CD4-positive, alpha-beta memory T cell (primary cell): ENCODE measurements at regions not wholly inside any gene's neighbourhood (a gene's known extent, or its start where the extent isn't known, plus 50 kb on each side); places are given as distances from the start of the nearest gene placed in this dataset.

Source experiments
- CTCF ChIA-PET: fragments of 350-600 bp; sonication (Branson Sonifier 250); formaldehyde crosslinking; loops from one replicate; lab custom pipeline; 2021; ENCODE audit warnings: inconsistent platforms; ENCODE audit not compliant: partially characterized antibody; lab: Charles Lee
- POLR2A ChIA-PET: fragments of 350-600 bp; sonication (Branson Sonifier 250); formaldehyde crosslinking; loops from one replicate; lab custom pipeline; 2021; ENCODE audit not compliant: partially characterized antibody; lab: Charles Lee
- DNase-seq, 5 donors: peaks; one replicate each; pipeline versions ENCODE4 v3.0.0 to v3.0.0-alpha.2; 2020 to 2022; ENCODE audit warnings: mixed read lengths in 1 of 5
- H3K27ac ChIP-seq: one replicate; pipeline ENCODE4 v1.7.0; 2013; ENCODE audit warnings: low read depth, low read length
- H3K27me3 ChIP-seq: 2 replicates; pipeline ENCODE4 v1.7.0; 2013; ENCODE audit warnings: mild to moderate bottlenecking, low read length, moderate library complexity; ENCODE audit not compliant: insufficient read depth
- H3K36me3 ChIP-seq: 2 replicates; pipeline ENCODE4 v1.7.0; 2013; ENCODE audit warnings: mild to moderate bottlenecking, low read length, moderate library complexity; ENCODE audit not compliant: insufficient read depth
- H3K4me1 ChIP-seq: 2 replicates; pipeline ENCODE4 v1.7.0; 2013; ENCODE audit warnings: mild to moderate bottlenecking, low read length, moderate library complexity; ENCODE audit not compliant: insufficient read depth
- H3K4me3 ChIP-seq, 2 donors: one replicate each; pipeline ENCODE4 v1.7.0; 2013; ENCODE audit warnings: low read length in 2 of 2, mild to moderate bottlenecking in 1 of 2
- H3K9me3 ChIP-seq, 2 donors: one replicate each; pipeline ENCODE4 v1.7.0; 2013; ENCODE audit warnings: low read length in 2 of 2, control low read depth in 1 of 2; ENCODE audit not compliant: control insufficient read depth in 1 of 2
- H3K27ac Mint-ChIP-seq, 7 donors: one replicate each; pipeline ENCODE4 v1.8.0; 2020 to 2021; ENCODE audit warnings: mixed read lengths in 7 of 7, mild to moderate bottlenecking in 6 of 7, inconsistent platforms in 3 of 7, moderate library complexity in 3 of 7
- H3K27me3 Mint-ChIP-seq, 2 donors: one replicate each; pipeline ENCODE4 v1.8.0; 2020 to 2021; ENCODE audit warnings: mixed read lengths in 2 of 2
- H3K36me3 Mint-ChIP-seq, 2 donors: one replicate each; pipeline ENCODE4 v1.8.0; 2020 to 2021; ENCODE audit warnings: mixed read lengths in 2 of 2, inconsistent platforms in 1 of 2, mild to moderate bottlenecking in 1 of 2
- H3K4me1 Mint-ChIP-seq, 4 donors: one replicate each; pipeline ENCODE4 v1.8.0; 2020 to 2021; ENCODE audit warnings: mixed read lengths in 4 of 4, mild to moderate bottlenecking in 1 of 4
- H3K4me3 Mint-ChIP-seq, 8 donors: one replicate each; pipeline ENCODE4 v1.8.0; 2020 to 2021; ENCODE audit warnings: mixed read lengths in 8 of 8, mild to moderate bottlenecking in 7 of 8, moderate library complexity in 6 of 8, inconsistent platforms in 3 of 8
- H3K9me3 Mint-ChIP-seq, 8 donors: one replicate each; pipeline ENCODE4 v1.8.0; 2020 to 2021; ENCODE audit warnings: mixed read lengths in 8 of 8, mild to moderate bottlenecking in 5 of 8, inconsistent platforms in 3 of 8, moderate library complexity in 1 of 8
- intact Hi-C: fragments of 100-400 bp; cut with micrococcal nuclease; formaldehyde crosslinking; loops from one replicate; pipeline ENCODE4 v1.15.1; 2023

- Mint-ChIP-seq H3K4me1 (no peaks in the 10 kb centered on the region), H3K9me3 (peaks cover 7 to 41% (median 18%) of the 10 kb centered on the region in 8 donors), H3K27ac (no peak overlapping the region), H3K4me3 (no peak overlapping the region), H3K36me3 (no peaks in the 10 kb centered on the region), H3K27me3 (no peaks in the 10 kb centered on the region)
- intact Hi-C loops = no loop called here
- CTCF ChIA-PET = no interaction called here
- POLR2A ChIA-PET = no interaction called here
- Histone ChIP-seq H3K27me3 (no peaks in the 10 kb centered on the region), H3K36me3 (no peaks in the 10 kb centered on the region), H3K27ac (no peak overlapping the region), H3K9me3 (no peaks in the 10 kb centered on the region), H3K4me3 (no peak overlapping the region), H3K4me1 (no peaks in the 10 kb centered on the region)
- DNase-seq = no peak
Observed at GRCh38 chr2:21928292-21928691, 804.5 kb downstream of the TDRD15 start.

GRCh38 chr2:21930226-21930625, 806.5 kb downstream of the TDRD15 start:
- ChIA-PET CTCF (no interaction called here), POLR2A (no interaction called here)
- intact Hi-C loops = no loop called here
- Mint-ChIP-seq H3K27ac (no peak overlapping the region), H3K27me3 (no peaks in the 10 kb centered on the region), H3K9me3 (peaks cover 5 to 35% (median 17%) of the 10 kb centered on the region in 8 donors), H3K4me3 (no peak overlapping the region), H3K4me1 (no peaks in the 10 kb centered on the region), H3K36me3 (no peaks in the 10 kb centered on the region)
- Histone ChIP-seq H3K27ac (no peak overlapping the region), H3K4me3 (no peak overlapping the region), H3K36me3 (no peaks in the 10 kb centered on the region), H3K4me1 (no peaks in the 10 kb centered on the region), H3K27me3 (no peaks in the 10 kb centered on the region), H3K9me3 (no peaks in the 10 kb centered on the region)
- DNase-seq = no peak

DNA sequence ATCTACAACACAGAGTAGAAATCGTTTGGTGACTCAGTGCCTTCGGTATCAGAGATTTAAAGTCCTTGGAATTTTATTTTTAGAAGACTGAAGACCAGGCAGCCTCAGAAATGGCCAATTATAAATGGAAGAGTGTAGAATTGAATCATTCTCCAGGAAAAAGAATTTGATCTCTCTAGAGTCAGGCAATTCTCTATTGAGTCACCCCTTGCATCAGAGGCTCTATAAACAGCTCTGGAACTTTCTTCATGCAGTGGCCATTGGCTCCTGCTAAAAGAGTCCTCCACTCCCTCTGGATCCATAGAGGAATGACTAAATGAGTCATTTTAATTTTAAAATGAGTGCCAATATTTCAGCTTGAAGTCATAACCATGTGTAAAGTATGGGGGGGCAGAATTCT, 816.2 kb downstream of the TDRD15 start:
- Histone ChIP-seq H3K27ac (no peak overlapping the region), H3K27me3 (no peaks in the 10 kb centered on the region), H3K36me3 (no peaks in the 10 kb centered on the region), H3K9me3 (no peaks in the 10 kb centered on the region), H3K4me1 (no peaks in the 10 kb centered on the region), H3K4me3 (no peak overlapping the region)
- Mint-ChIP-seq H3K27ac (no peak overlapping the region), H3K4me3 (no peak overlapping the region), H3K9me3 (peaks cover 0 to 15% (median 7%) of the 10 kb centered on the region in 8 donors), H3K4me1 (no peaks in the 10 kb centered on the region), H3K36me3 (no peaks in the 10 kb centered on the region), H3K27me3 (no peaks in the 10 kb centered on the region)
- POLR2A ChIA-PET = no interaction called here
- CTCF ChIA-PET = no interaction called here
- intact Hi-C loops = no loop called here
- no peak for DNase-seq

DNA sequence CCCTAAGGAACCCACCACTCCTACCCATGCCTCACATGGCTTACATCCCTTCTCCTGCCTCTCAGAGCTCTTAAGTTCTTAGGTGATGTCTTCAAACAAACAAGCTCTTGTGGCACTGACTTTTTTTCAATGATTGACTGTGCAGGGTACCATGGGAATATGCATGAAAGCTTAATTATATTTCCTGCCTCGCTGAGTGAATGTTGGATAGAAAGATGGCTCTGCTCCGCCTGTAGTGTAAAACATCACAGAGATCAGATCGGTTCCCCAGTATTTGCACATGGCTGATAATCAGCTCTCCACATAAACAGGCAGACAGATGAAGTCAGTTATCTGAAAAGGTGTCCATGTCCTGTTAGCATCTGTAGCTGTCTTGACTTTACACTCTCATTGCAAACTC, 820.8 kb downstream of the TDRD15 start:
- Histone ChIP-seq H3K4me1 (no peaks in the 10 kb centered on the region), H3K36me3 (no peaks in the 10 kb centered on the region), H3K4me3 (no peak overlapping the region), H3K9me3 (no peaks in the 10 kb centered on the region), H3K27ac (no peak overlapping the region), H3K27me3 (no peaks in the 10 kb centered on the region)
- ChIA-PET POLR2A (no interaction called here), CTCF (interaction anchor here (0.7 kb wide), 1 partner anchor 712 kb away, joined by 3 read pairs; no protein-coding TSS in a partner anchor)
- H3K27ac Mint-ChIP-seq = no peak overlapping the region
- intact Hi-C loops = no loop called here
- H3K4me1 Mint-ChIP-seq = no peaks in the 10 kb centered on the region
- H3K36me3 Mint-ChIP-seq = no peaks in the 10 kb centered on the region
- DNase-seq = no peak
- no peaks in the 10 kb centered on the region for H3K27me3 Mint-ChIP-seq
- H3K4me3 Mint-ChIP-seq = no peak overlapping the region
- peaks cover 0 to 17% (median 10%) of the 10 kb centered on the region in 8 donors for H3K9me3 Mint-ChIP-seq

DNA sequence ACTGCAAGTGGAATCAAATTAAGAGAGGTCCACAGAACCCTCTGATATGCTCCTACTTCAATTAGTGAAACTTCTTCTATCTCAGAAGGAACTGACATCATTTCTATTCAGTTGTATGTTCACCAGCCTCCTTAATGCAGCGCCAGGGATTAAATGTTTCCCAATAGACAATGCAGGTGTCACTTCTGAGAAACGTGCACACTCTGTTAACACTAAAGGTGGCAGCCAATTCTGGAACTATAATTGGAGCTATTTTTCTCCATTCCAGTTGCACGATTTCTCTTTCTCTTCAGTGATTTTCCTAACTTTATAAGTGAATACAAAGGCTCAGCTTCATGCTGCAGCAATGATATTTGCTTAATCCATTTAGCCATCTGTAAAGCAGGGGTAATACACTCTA, 821.9 kb downstream of the TDRD15 start:
- no peaks in the 10 kb centered on the region for H3K4me1 ChIP-seq
- Mint-ChIP-seq H3K4me3 (no peak overlapping the region), H3K27ac (no peak overlapping the region), H3K36me3 (no peaks in the 10 kb centered on the region), H3K27me3 (no peaks in the 10 kb centered on the region), H3K4me1 (no peaks in the 10 kb centered on the region), H3K9me3 (peaks cover 0 to 17% (median 8%) of the 10 kb centered on the region in 8 donors)
- H3K36me3 ChIP-seq = no peaks in the 10 kb centered on the region
- ChIA-PET POLR2A (no interaction called here), CTCF (no interaction called here)
- DNase-seq = no peak
- intact Hi-C loops = no loop called here
- H3K9me3 ChIP-seq = no peaks in the 10 kb centered on the region
- no peak overlapping the region for H3K27ac ChIP-seq
- H3K4me3 ChIP-seq = no peak overlapping the region
- H3K27me3 ChIP-seq = no peaks in the 10 kb centered on the region

GRCh38 chr2:21947046-21947445, 823.3 kb downstream of the TDRD15 start:
- POLR2A ChIA-PET = no interaction called here

DNA sequence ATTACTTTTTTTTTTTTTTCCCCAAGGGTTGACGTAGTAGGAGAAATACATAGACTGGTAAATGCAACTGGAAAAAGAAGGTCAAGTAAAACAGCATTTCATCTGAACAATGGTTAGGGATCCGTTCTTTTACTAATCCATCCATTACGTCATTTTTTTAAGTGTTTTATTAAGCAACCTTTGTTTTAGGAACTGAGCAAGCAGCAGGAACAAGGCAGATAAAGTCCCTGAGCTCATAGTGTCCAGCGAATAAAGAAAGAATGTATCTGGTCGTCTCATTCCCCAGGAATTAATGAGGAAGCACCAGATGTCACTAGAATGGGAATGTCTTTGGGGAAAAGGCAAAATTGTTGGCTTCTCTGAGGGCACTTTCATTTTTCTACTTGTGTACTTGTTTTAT, 842.4 kb downstream of the TDRD15 start:
- Histone ChIP-seq H3K27ac (no peak overlapping the region), H3K36me3 (no peaks in the 10 kb centered on the region), H3K4me1 (no peaks in the 10 kb centered on the region), H3K4me3 (no peak overlapping the region), H3K27me3 (no peaks in the 10 kb centered on the region), H3K9me3 (no peaks in the 10 kb centered on the region)
- CTCF ChIA-PET = no interaction called here
- intact Hi-C loops = no loop called here
- Mint-ChIP-seq H3K4me1 (no peaks in the 10 kb centered on the region), H3K27me3 (no peaks in the 10 kb centered on the region), H3K27ac (no peak overlapping the region), H3K9me3 (peaks cover 0 to 6% (median 4%) of the 10 kb centered on the region in 8 donors), H3K36me3 (no peaks in the 10 kb centered on the region), H3K4me3 (no peak overlapping the region)
- POLR2A ChIA-PET = no interaction called here
- no peak for DNase-seq

More at GRCh38 chr2:21947046-21947445, 823.3 kb downstream of the TDRD15 start:
- no peaks in the 10 kb centered on the region for H3K4me1 Mint-ChIP-seq
- H3K4me3 ChIP-seq = no peak overlapping the region
- H3K4me1 ChIP-seq = no peaks in the 10 kb centered on the region
- intact Hi-C loops = no loop called here
- no peak for DNase-seq
- H3K27ac Mint-ChIP-seq = no peak overlapping the region
- H3K36me3 ChIP-seq = no peaks in the 10 kb centered on the region
- H3K9me3 ChIP-seq = no peaks in the 10 kb centered on the region
- peaks cover 0 to 17% (median 8%) of the 10 kb centered on the region in 8 donors for H3K9me3 Mint-ChIP-seq
- CTCF ChIA-PET = no interaction called here
- no peaks in the 10 kb centered on the region for H3K27me3 Mint-ChIP-seq
- H3K36me3 Mint-ChIP-seq = no peaks in the 10 kb centered on the region
- H3K4me3 Mint-ChIP-seq = no peak overlapping the region
- H3K27ac ChIP-seq = no peak overlapping the region
- no peaks in the 10 kb centered on the region for H3K27me3 ChIP-seq

DNA sequence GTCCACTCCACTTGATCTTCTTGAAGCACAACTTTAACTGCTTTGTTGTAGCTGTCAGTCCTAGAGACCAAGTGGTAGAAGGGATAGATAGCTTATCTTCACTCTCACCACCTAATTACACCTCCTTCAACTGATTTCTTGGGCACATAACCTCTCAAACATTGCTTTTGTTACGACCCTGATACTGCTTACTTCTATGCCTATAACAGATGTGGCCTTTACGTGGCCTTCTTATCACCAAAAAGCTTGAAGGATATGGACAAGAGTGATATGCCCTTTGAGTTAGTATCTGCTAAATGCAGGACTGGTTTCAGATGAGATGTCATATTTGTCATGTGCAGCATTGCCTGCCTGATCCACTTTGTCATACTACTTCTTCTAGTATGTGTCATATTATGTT, 847.2 kb downstream of the TDRD15 start:
- CTCF ChIA-PET = no interaction called here

More for the DNA sequence above, 847.2 kb downstream of the TDRD15 start:
- Mint-ChIP-seq H3K9me3 (peaks cover 0 to 10% (median 4%) of the 10 kb centered on the region in 8 donors), H3K4me3 (no peak overlapping the region), H3K27ac (no peak overlapping the region), H3K27me3 (no peaks in the 10 kb centered on the region), H3K36me3 (no peaks in the 10 kb centered on the region), H3K4me1 (no peaks in the 10 kb centered on the region)
- H3K27ac ChIP-seq = no peak overlapping the region
- POLR2A ChIA-PET = no interaction called here
- DNase-seq = no peak
- no peak overlapping the region for H3K4me3 ChIP-seq
- H3K4me1 ChIP-seq = no peaks in the 10 kb centered on the region
- intact Hi-C loops = no loop called here
- no peaks in the 10 kb centered on the region for H3K9me3 ChIP-seq
- H3K36me3 ChIP-seq = no peaks in the 10 kb centered on the region
- H3K27me3 ChIP-seq = no peaks in the 10 kb centered on the region
